B cell (primary cell): ENCODE measurements at regions not wholly inside any gene's neighbourhood (a gene's known extent, or its start where the extent isn't known, plus 50 kb on each side); places are given as distances from the start of the nearest gene placed in this dataset.

ENCODE experiments used
- ATAC-seq: fragments of 200-7000 bp; cut with Tn5 transposase; one replicate; pipeline ENCODE4 v1.10.0; 2021; ENCODE audit warnings: low read depth, mild to moderate bottlenecking, moderate number of reproducible peaks, moderate library complexity
- CTCF ChIA-PET: fragments of 350-600 bp; sonication (Branson Sonifier 250); formaldehyde crosslinking; loops from one replicate; lab custom pipeline; 2021; ENCODE audit warnings: antibody characterized with exemption, inconsistent platforms; lab: Charles Lee
- POLR2A ChIA-PET: fragments of 350-600 bp; sonication (Branson Sonifier 250); formaldehyde crosslinking; loops from one replicate; lab custom pipeline; 2021; ENCODE audit warnings: antibody characterized with exemption; lab: Charles Lee
- DNase-seq: peaks from one replicate; pipeline ENCODE4 v3.0.0; 2013
- H2AFZ ChIP-seq: 2 replicates; pipeline ENCODE4 v1.6.1; 2012; ENCODE audit warnings: mild to moderate bottlenecking, low read depth, low read length; ENCODE audit not compliant: insufficient read depth, poor library complexity, severe bottlenecking
- H3K27ac ChIP-seq, 2 donors: 1 replicate in 1 of 2; 2 replicates in 1 of 2; pipeline ENCODE4 v1.5.1; 2012 to 2013; ENCODE audit warnings: low read length in 2 of 2, mild to moderate bottlenecking in 2 of 2, moderate library complexity in 1 of 2
- H3K27me3 ChIP-seq, 4 experiments: fragments of 200-600 bp in 1 of 4; sonication (generic) in 1 of 4; replicated peaks in 1 of 4; 1 replicate in 2 of 4; 2 replicates in 2 of 4; pipeline versions ENCODE4 v1.6.1 to v1.7.0; 2013 to 2016; ENCODE audit warnings: low read length in 3 of 4, mild to moderate bottlenecking in 2 of 4, mixed read lengths in 1 of 4, moderate library complexity in 1 of 4; ENCODE audit not compliant: insufficient read depth in 4 of 4, control insufficient read depth in 3 of 4; ENCODE audit errors: control extremely low read depth in 1 of 4
- H3K36me3 ChIP-seq, 2 experiments: replicated peaks in 1 of 2; 1 replicate in 1 of 2; 2 replicates in 1 of 2; pipeline versions ENCODE4 v1.6.1 to v1.7.1; 2013; ENCODE audit warnings: low read length in 1 of 2; ENCODE audit not compliant: insufficient read depth in 2 of 2, control insufficient read depth in 1 of 2; ENCODE audit errors: control extremely low read depth in 1 of 2, extremely low read depth in 1 of 2
- H3K4me1 ChIP-seq, 2 donors: fragments of 200-600 bp in 1 of 2; sonication (generic) in 1 of 2; 1 replicate in 1 of 2; 2 replicates in 1 of 2; pipeline versions ENCODE4 v1.5.1 to v1.6.1; 2013 to 2017; ENCODE audit warnings: low read length in 2 of 2; ENCODE audit not compliant: control insufficient read depth in 2 of 2, insufficient read depth in 2 of 2
- H3K4me2 ChIP-seq: replicated peaks from 2 replicates; pipeline ENCODE3; 2012; ENCODE audit warnings: mild to moderate bottlenecking, low read depth, low read length; ENCODE audit not compliant: poor library complexity, severe bottlenecking
- H3K4me3 ChIP-seq, 5 experiments: fragments of 200-600 bp in 1 of 5; sonication (generic) in 1 of 5; 1 replicate in 3 of 5; 2 replicates in 2 of 5; pipeline versions ENCODE4 v1.5.1 to v1.7.0; 2011 to 2016; ENCODE audit warnings: low read length in 4 of 5, mild to moderate bottlenecking in 4 of 5, low read depth in 2 of 5, control low read depth in 1 of 5, moderate library complexity in 1 of 5; ENCODE audit not compliant: insufficient read depth in 1 of 5; ENCODE audit errors: control extremely low read depth in 1 of 5, extremely low read depth in 1 of 5
- H3K79me2 ChIP-seq: fragments of 200-600 bp; sonication (generic); one replicate; pipeline ENCODE4 v1.6.0; 2016; ENCODE audit warnings: low read length; ENCODE audit not compliant: control insufficient read depth, insufficient read depth
- H3K9ac ChIP-seq: fragments of 200-600 bp; sonication (generic); 2 replicates; pipeline ENCODE4 v1.6.1; 2017; ENCODE audit warnings: mild to moderate bottlenecking, low read length, moderate library complexity
- H3K9me3 ChIP-seq, 3 donors: one replicate each; pipeline versions ENCODE4 v1.6.1 to v1.7.1; 2013; ENCODE audit warnings: low read length in 2 of 3; ENCODE audit not compliant: control insufficient read depth in 2 of 3, insufficient read depth in 1 of 3; ENCODE audit errors: control extremely low read depth in 1 of 3
- H4K20me1 ChIP-seq: 2 replicates; pipeline ENCODE4 v1.6.0; 2012; ENCODE audit warnings: mild to moderate bottlenecking, low read length; ENCODE audit not compliant: insufficient read depth, control insufficient read depth, poor library complexity, severe bottlenecking
- H3K27ac Mint-ChIP-seq: one replicate; pipeline ENCODE4 v1.8.0; 2021; ENCODE audit warnings: mixed read lengths
- H3K27me3 Mint-ChIP-seq: one replicate; pipeline ENCODE4 v1.8.0; 2021; ENCODE audit warnings: mixed read lengths
- H3K4me1 Mint-ChIP-seq: one replicate; pipeline ENCODE4 v1.8.0; 2021; ENCODE audit warnings: mixed read lengths
- H3K4me3 Mint-ChIP-seq: one replicate; pipeline ENCODE4 v1.8.0; 2021; ENCODE audit warnings: mixed read lengths
- H3K9me3 Mint-ChIP-seq: one replicate; pipeline ENCODE4 v1.8.0; 2022; ENCODE audit warnings: mixed read lengths; ENCODE audit not compliant: insufficient read depth
- CTCF ChIP-seq: fragments of 200-600 bp; IDR thresholded peaks from one replicate; pipeline ENCODE4 v1.8.0; 2022; ENCODE audit warnings: antibody characterized with exemption, mild to moderate bottlenecking
- EZH2 ChIP-seq: IDR thresholded peaks from 2 replicates; pipeline ENCODE4 v1.6.1; 2012; ENCODE audit warnings: borderline replicate concordance, low read depth, mild to moderate bottlenecking, moderate library complexity, low read length; ENCODE audit not compliant: insufficient read depth, poor library complexity, severe bottlenecking
- WGBS: methylation state at CpG from one replicate; pipeline ENCODE4 v1.1.5; 2013; ENCODE audit warnings: missing lambda C conversion rate; ENCODE audit not compliant: insufficient coverage; 5-methylcytosine and 5-hydroxymethylcytosine counted together
- intact Hi-C: fragments of 100-400 bp; cut with micrococcal nuclease; formaldehyde crosslinking; loops from one replicate; pipeline ENCODE4 v1.10.0; 2022

GRCh38 chr6:164006459-164006858 is 591.9 kb downstream of the QKI start:
- no peak for ATAC-seq
- ChIA-PET CTCF (no interaction called here), POLR2A (no interaction called here)
- no peaks in the 10 kb centered on the region for H3K4me1 Mint-ChIP-seq
- no peak overlapping the region for H3K9ac ChIP-seq
- H3K27me3 ChIP-seq: no peaks in the 10 kb centered on the region
- no peaks in the 10 kb centered on the region for H3K79me2 ChIP-seq
- H3K4me3 Mint-ChIP-seq: no peak overlapping the region
- H3K9me3 ChIP-seq: no peaks in the 10 kb centered on the region
- H3K27me3 Mint-ChIP-seq: peaks cover 9% of the 10 kb centered on the region
- H3K4me1 ChIP-seq: no peaks in the 10 kb centered on the region
- DNase-seq: no peak
- H3K27ac ChIP-seq: no peak overlapping the region
- no peaks in the 10 kb centered on the region for H4K20me1 ChIP-seq
- intact Hi-C loops: no loop called here
- WGBS: 100% methylated on average over 1 of the region's 6 CpGs
- no peak overlapping the region for H3K27ac Mint-ChIP-seq
- H3K4me2 ChIP-seq: no peak overlapping the region
- no peak overlapping the region for H3K4me3 ChIP-seq
- no peaks in the 10 kb centered on the region for H3K9me3 Mint-ChIP-seq
- H3K36me3 ChIP-seq: no peaks in the 10 kb centered on the region
- no peak for TF ChIP-seq EZH2
- no peak for TF ChIP-seq CTCF
- H2AFZ ChIP-seq: no peak overlapping the region

GRCh38 chr6:164005004-164005711 is 590.6 kb downstream of the QKI start:
- POLR2A ChIA-PET: no interaction called here
- H4K20me1 ChIP-seq: no peaks in the 10 kb centered on the region
- no peaks in the 10 kb centered on the region for H3K4me1 ChIP-seq
- H3K79me2 ChIP-seq: no peaks in the 10 kb centered on the region
- Mint-ChIP-seq H3K27ac (no peak overlapping the region), H3K4me1 (no peaks in the 10 kb centered on the region), H3K4me3 (no peak overlapping the region), H3K27me3 (peaks cover 9% of the 10 kb centered on the region), H3K9me3 (no peaks in the 10 kb centered on the region)
- ATAC-seq: no peak
- H3K9me3 ChIP-seq: no peaks in the 10 kb centered on the region
- DNase-seq: no peak
- CTCF ChIA-PET: no interaction called here
- H3K4me3 ChIP-seq: no peak overlapping the region
- TF ChIP-seq CTCF: no peak
- TF ChIP-seq EZH2: no peak
- no peak overlapping the region for H2AFZ ChIP-seq
- no peak overlapping the region for H3K9ac ChIP-seq
- intact Hi-C loops: no loop called here
- no peaks in the 10 kb centered on the region for H3K36me3 ChIP-seq
- no peaks in the 10 kb centered on the region for H3K27me3 ChIP-seq
- H3K27ac ChIP-seq: no peak overlapping the region
- WGBS: 100% methylated on average over 2 of the region's 4 CpGs
- H3K4me2 ChIP-seq: no peak overlapping the region
